ENCODE measurements at regions not wholly inside any gene's neighbourhood (a gene's known extent, or its start where the extent isn't known, plus 50 kb on each side); places are given as distances from the start of the nearest gene placed in this dataset.

DNA sequence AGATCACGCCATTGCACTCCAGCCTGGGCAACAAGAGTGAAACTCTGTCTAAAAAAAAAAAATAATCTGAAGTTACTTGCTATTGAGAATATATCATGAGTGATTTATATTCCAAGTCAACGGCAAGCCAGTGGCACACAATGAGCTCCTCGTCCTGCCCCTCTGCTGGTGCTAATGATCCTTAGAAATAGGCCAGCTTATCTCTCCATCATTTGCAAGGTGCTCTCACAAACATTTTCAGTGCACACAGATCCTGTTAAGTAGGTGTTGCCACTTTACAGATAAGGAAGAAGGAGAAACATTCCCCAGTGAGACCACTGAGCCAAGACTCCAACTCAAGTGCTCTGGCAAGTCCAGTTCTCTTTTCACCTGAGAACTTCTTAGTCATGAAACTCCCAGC, 91.3 kb upstream of the GPR45 start:
- no peak for TF ChIP-seq HDGF (IDR thresholded peaks at IDR 0.05; ENCODE audit: borderline replicate concordance)
- TF ChIP-seq SP1 (IDR thresholded peaks at IDR 0.05): no peak
- no peak for TF ChIP-seq L3MBTL2 (conservative IDR thresholded peaks at IDR 0.05)
- TF ChIP-seq FOXM1 (IDR thresholded peaks at IDR 0.05; ENCODE audit: borderline replicate concordance): no peak
- TF ChIP-seq FOXA1 (IDR thresholded peaks at IDR 0.05): no peak
- no peak for TF ChIP-seq CTBP1 (IDR thresholded peaks at IDR 0.05; ENCODE audit: borderline replicate concordance)
- no peak for TF ChIP-seq BHLHE40 (IDR thresholded peaks at IDR 0.05; ENCODE audit: borderline replicate concordance)
- TF ChIP-seq ZNF384 (IDR thresholded peaks at IDR 0.05): no peak
- no peak for TF ChIP-seq SUZ12 (IDR thresholded peaks at IDR 0.05)
- TF ChIP-seq PKNOX1 (IDR thresholded peaks at IDR 0.05): no peak
- no peak for TF ChIP-seq FOXK2 (IDR thresholded peaks at IDR 0.05)

Measured in HEK293T (cell line).